B cell (primary cell): ENCODE measurements at regions not wholly inside any gene's neighbourhood (a gene's known extent, or its start where the extent isn't known, plus 50 kb on each side); places are given as distances from the start of the nearest gene placed in this dataset.

ENCODE experiments used
- ATAC-seq: fragments of 200-7000 bp; cut with Tn5 transposase; one replicate; pipeline ENCODE4 v1.10.0; 2021; ENCODE audit warnings: low read depth, mild to moderate bottlenecking, moderate number of reproducible peaks, moderate library complexity
- CTCF ChIA-PET: fragments of 350-600 bp; sonication (Branson Sonifier 250); formaldehyde crosslinking; loops from one replicate; lab custom pipeline; 2021; ENCODE audit warnings: antibody characterized with exemption, inconsistent platforms; lab: Charles Lee
- POLR2A ChIA-PET: fragments of 350-600 bp; sonication (Branson Sonifier 250); formaldehyde crosslinking; loops from one replicate; lab custom pipeline; 2021; ENCODE audit warnings: antibody characterized with exemption; lab: Charles Lee
- DNase-seq: peaks from one replicate; pipeline ENCODE4 v3.0.0; 2013
- H2AFZ ChIP-seq: 2 replicates; pipeline ENCODE4 v1.6.1; 2012; ENCODE audit warnings: mild to moderate bottlenecking, low read depth, low read length; ENCODE audit not compliant: insufficient read depth, poor library complexity, severe bottlenecking
- H3K27ac ChIP-seq, 2 donors: 1 replicate in 1 of 2; 2 replicates in 1 of 2; pipeline ENCODE4 v1.5.1; 2012 to 2013; ENCODE audit warnings: low read length in 2 of 2, mild to moderate bottlenecking in 2 of 2, moderate library complexity in 1 of 2
- H3K27me3 ChIP-seq, 4 experiments: fragments of 200-600 bp in 1 of 4; sonication (generic) in 1 of 4; replicated peaks in 1 of 4; 1 replicate in 2 of 4; 2 replicates in 2 of 4; pipeline versions ENCODE4 v1.6.1 to v1.7.0; 2013 to 2016; ENCODE audit warnings: low read length in 3 of 4, mild to moderate bottlenecking in 2 of 4, mixed read lengths in 1 of 4, moderate library complexity in 1 of 4; ENCODE audit not compliant: insufficient read depth in 4 of 4, control insufficient read depth in 3 of 4; ENCODE audit errors: control extremely low read depth in 1 of 4
- H3K36me3 ChIP-seq, 2 experiments: replicated peaks in 1 of 2; 1 replicate in 1 of 2; 2 replicates in 1 of 2; pipeline versions ENCODE4 v1.6.1 to v1.7.1; 2013; ENCODE audit warnings: low read length in 1 of 2; ENCODE audit not compliant: insufficient read depth in 2 of 2, control insufficient read depth in 1 of 2; ENCODE audit errors: control extremely low read depth in 1 of 2, extremely low read depth in 1 of 2
- H3K4me1 ChIP-seq, 2 donors: fragments of 200-600 bp in 1 of 2; sonication (generic) in 1 of 2; 1 replicate in 1 of 2; 2 replicates in 1 of 2; pipeline versions ENCODE4 v1.5.1 to v1.6.1; 2013 to 2017; ENCODE audit warnings: low read length in 2 of 2; ENCODE audit not compliant: control insufficient read depth in 2 of 2, insufficient read depth in 2 of 2
- H3K4me2 ChIP-seq: replicated peaks from 2 replicates; pipeline ENCODE3; 2012; ENCODE audit warnings: mild to moderate bottlenecking, low read depth, low read length; ENCODE audit not compliant: poor library complexity, severe bottlenecking
- H3K4me3 ChIP-seq, 5 experiments: fragments of 200-600 bp in 1 of 5; sonication (generic) in 1 of 5; 1 replicate in 3 of 5; 2 replicates in 2 of 5; pipeline versions ENCODE4 v1.5.1 to v1.7.0; 2011 to 2016; ENCODE audit warnings: low read length in 4 of 5, mild to moderate bottlenecking in 4 of 5, low read depth in 2 of 5, control low read depth in 1 of 5, moderate library complexity in 1 of 5; ENCODE audit not compliant: insufficient read depth in 1 of 5; ENCODE audit errors: control extremely low read depth in 1 of 5, extremely low read depth in 1 of 5
- H3K79me2 ChIP-seq: fragments of 200-600 bp; sonication (generic); one replicate; pipeline ENCODE4 v1.6.0; 2016; ENCODE audit warnings: low read length; ENCODE audit not compliant: control insufficient read depth, insufficient read depth
- H3K9ac ChIP-seq: fragments of 200-600 bp; sonication (generic); 2 replicates; pipeline ENCODE4 v1.6.1; 2017; ENCODE audit warnings: mild to moderate bottlenecking, low read length, moderate library complexity
- H3K9me3 ChIP-seq, 3 donors: one replicate each; pipeline versions ENCODE4 v1.6.1 to v1.7.1; 2013; ENCODE audit warnings: low read length in 2 of 3; ENCODE audit not compliant: control insufficient read depth in 2 of 3, insufficient read depth in 1 of 3; ENCODE audit errors: control extremely low read depth in 1 of 3
- H4K20me1 ChIP-seq: 2 replicates; pipeline ENCODE4 v1.6.0; 2012; ENCODE audit warnings: mild to moderate bottlenecking, low read length; ENCODE audit not compliant: insufficient read depth, control insufficient read depth, poor library complexity, severe bottlenecking
- H3K27ac Mint-ChIP-seq: one replicate; pipeline ENCODE4 v1.8.0; 2021; ENCODE audit warnings: mixed read lengths
- H3K27me3 Mint-ChIP-seq: one replicate; pipeline ENCODE4 v1.8.0; 2021; ENCODE audit warnings: mixed read lengths
- H3K4me1 Mint-ChIP-seq: one replicate; pipeline ENCODE4 v1.8.0; 2021; ENCODE audit warnings: mixed read lengths
- H3K4me3 Mint-ChIP-seq: one replicate; pipeline ENCODE4 v1.8.0; 2021; ENCODE audit warnings: mixed read lengths
- H3K9me3 Mint-ChIP-seq: one replicate; pipeline ENCODE4 v1.8.0; 2022; ENCODE audit warnings: mixed read lengths; ENCODE audit not compliant: insufficient read depth
- EZH2 ChIP-seq: IDR thresholded peaks from 2 replicates; pipeline ENCODE4 v1.6.1; 2012; ENCODE audit warnings: borderline replicate concordance, low read depth, mild to moderate bottlenecking, moderate library complexity, low read length; ENCODE audit not compliant: insufficient read depth, poor library complexity, severe bottlenecking
- WGBS: methylation state at CpG from one replicate; pipeline ENCODE4 v1.1.5; 2013; ENCODE audit warnings: missing lambda C conversion rate; ENCODE audit not compliant: insufficient coverage; 5-methylcytosine and 5-hydroxymethylcytosine counted together
- intact Hi-C: fragments of 100-400 bp; cut with micrococcal nuclease; formaldehyde crosslinking; loops from one replicate; pipeline ENCODE4 v1.10.0; 2022
- TF ChIP-seq, protein P1 (sequence below): fragments of 200-600 bp; IDR thresholded peaks from one replicate; pipeline ENCODE4 v1.8.0; 2022; ENCODE audit warnings: antibody characterized with exemption, mild to moderate bottlenecking

DNA sequence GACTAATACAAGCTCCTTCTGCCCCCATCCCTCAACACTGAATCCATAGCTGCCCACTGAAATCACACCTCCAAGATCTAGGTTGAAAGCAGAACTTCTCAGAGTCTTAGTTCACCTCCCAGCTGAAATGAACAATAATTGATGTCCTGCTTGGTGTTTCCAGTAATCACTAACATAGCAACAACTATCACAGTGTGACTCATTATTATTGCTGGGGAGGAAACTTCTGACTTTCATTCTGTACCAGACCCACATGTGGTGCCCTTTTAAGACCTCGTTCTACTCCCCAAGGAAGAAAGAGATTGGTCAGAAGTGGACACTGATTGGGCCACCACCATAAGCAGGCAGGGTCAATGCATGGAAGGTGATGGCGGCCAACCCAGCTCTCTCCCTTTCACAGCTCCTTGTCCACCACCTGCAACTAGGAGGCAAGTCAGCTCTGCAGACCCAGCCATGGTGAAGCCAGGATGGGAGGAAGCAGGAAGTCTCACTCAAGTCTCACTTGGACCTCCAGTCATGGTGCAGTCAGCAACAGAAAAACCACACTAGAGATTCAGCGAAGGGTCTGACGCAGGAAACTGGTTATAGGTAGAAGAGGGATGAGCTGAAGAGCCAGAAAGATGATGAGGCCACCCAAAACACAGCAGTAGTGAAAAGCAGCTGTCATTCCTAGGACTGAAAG is 720.2 kb downstream of the PTPRU start:
- no peak overlapping the region for H3K4me3 ChIP-seq
- no peaks in the 10 kb centered on the region for H4K20me1 ChIP-seq
- H3K4me1 ChIP-seq: no peaks in the 10 kb centered on the region
- H3K79me2 ChIP-seq: no peaks in the 10 kb centered on the region
- H3K4me1 Mint-ChIP-seq: no peaks in the 10 kb centered on the region
- no peak overlapping the region for H2AFZ ChIP-seq
- ChIA-PET CTCF (interaction anchor here (1.4 kb wide), 1 partner anchor 12 kb away, joined by 3 read pairs; no protein-coding TSS in a partner anchor), POLR2A (no interaction called here)
- intact Hi-C loops: no loop called here
- peaks cover 3% of the 10 kb centered on the region for H3K27me3 Mint-ChIP-seq
- DNase-seq: no peak
- TF ChIP-seq, protein P1, sequence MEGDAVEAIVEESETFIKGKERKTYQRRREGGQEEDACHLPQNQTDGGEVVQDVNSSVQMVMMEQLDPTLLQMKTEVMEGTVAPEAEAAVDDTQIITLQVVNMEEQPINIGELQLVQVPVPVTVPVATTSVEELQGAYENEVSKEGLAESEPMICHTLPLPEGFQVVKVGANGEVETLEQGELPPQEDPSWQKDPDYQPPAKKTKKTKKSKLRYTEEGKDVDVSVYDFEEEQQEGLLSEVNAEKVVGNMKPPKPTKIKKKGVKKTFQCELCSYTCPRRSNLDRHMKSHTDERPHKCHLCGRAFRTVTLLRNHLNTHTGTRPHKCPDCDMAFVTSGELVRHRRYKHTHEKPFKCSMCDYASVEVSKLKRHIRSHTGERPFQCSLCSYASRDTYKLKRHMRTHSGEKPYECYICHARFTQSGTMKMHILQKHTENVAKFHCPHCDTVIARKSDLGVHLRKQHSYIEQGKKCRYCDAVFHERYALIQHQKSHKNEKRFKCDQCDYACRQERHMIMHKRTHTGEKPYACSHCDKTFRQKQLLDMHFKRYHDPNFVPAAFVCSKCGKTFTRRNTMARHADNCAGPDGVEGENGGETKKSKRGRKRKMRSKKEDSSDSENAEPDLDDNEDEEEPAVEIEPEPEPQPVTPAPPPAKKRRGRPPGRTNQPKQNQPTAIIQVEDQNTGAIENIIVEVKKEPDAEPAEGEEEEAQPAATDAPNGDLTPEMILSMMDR: no peak
- no peak for TF ChIP-seq EZH2
- no peaks in the 10 kb centered on the region for H3K36me3 ChIP-seq
- no peak overlapping the region for H3K9ac ChIP-seq
- H3K9me3 ChIP-seq: peaks cover 0 to 4% (median 0%) of the 10 kb centered on the region in 3 donors
- no peak overlapping the region for H3K4me3 Mint-ChIP-seq
- H3K27ac Mint-ChIP-seq: no peak overlapping the region
- H3K27me3 ChIP-seq: peaks cover 0 to 4% (median 0%) of the 10 kb centered on the region in 4 experiments
- H3K4me2 ChIP-seq: no peak overlapping the region
- H3K27ac ChIP-seq: no peak overlapping the region
- no peak for ATAC-seq
- WGBS: 93% methylated on average over 4 of the region's 4 CpGs
- no peaks in the 10 kb centered on the region for H3K9me3 Mint-ChIP-seq

DNA sequence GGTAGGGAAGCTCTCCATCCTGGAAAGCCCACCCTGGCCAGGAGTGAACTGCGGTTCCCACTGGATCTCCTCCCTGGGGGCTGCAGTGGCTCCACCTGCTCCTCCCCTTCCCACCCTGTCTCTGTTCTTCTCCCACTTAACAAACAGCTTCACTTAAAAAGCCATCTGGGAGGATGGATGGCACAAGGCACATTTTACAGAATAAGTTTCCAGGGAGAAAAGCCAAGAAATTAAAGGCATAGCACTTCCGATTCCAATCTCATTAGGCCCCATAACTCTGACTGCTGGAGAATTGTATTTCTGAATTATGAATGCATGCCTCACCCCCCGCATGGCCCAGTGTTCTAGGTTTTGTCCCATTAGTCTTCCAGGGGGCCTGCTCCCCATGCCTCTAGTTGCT is 718.3 kb downstream of the PTPRU start:
- ATAC-seq: no peak
- DNase-seq: no peak
- Mint-ChIP-seq H3K27me3 (peaks cover 3% of the 10 kb centered on the region), H3K9me3 (no peaks in the 10 kb centered on the region), H3K27ac (no peak overlapping the region), H3K4me1 (no peaks in the 10 kb centered on the region), H3K4me3 (no peak overlapping the region)
- Histone ChIP-seq H3K36me3 (no peaks in the 10 kb centered on the region), H3K4me2 (no peak overlapping the region), H3K9me3 (no peaks in the 10 kb centered on the region), H3K27me3 (peaks cover 0 to 4% (median 0%) of the 10 kb centered on the region in 4 experiments), H4K20me1 (no peaks in the 10 kb centered on the region), H3K9ac (no peak overlapping the region), H3K79me2 (no peaks in the 10 kb centered on the region), H3K4me1 (no peaks in the 10 kb centered on the region), H3K27ac (no peak overlapping the region), H3K4me3 (no peak overlapping the region), H2AFZ (no peak overlapping the region)
- 100% methylated on average over 3 of the region's 3 CpGs for WGBS
- TF ChIP-seq, protein P1: no peak
- TF ChIP-seq EZH2: no peak
- CTCF ChIA-PET: no interaction called here
- POLR2A ChIA-PET: no interaction called here
- intact Hi-C loops: no loop called here
